ENCODE measurements at regions not wholly inside any gene's neighbourhood (a gene's known extent, or its start where the extent isn't known, plus 50 kb on each side); places are given as distances from the start of the nearest gene placed in this dataset.

DNA sequence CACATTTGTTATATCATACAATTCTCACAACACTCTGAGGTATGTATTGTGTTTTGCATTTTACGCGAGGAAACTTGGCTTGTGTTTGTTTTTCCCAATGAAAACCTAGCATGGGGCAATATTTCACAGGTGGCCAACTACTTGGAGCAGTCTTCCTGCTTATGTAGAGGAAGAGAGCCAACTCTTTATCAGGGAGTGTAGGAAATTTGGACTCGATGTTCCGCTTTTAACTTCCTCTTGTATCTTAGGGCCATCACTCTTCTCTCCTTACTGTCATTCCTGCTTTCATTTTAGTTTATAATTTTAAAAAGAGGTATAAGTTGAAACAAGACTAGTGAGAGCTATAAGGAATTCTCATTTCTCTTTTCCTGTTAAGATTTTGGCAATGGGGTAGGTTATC, 107.7 kb upstream of the RPS6KA3 start:
- TF ChIP-seq SP1 (IDR thresholded peaks at IDR 0.05; ENCODE audit: low read depth) (no peak), ZBTB33 (IDR thresholded peaks at IDR 0.05; ENCODE audit: extremely low read depth, insufficient replicate concordance, low read length) (no peak), POLR2A (IDR thresholded peaks at IDR 0.05; ENCODE audit: borderline replicate concordance, extremely low read depth, insufficient read depth, insufficient read length) (no peak), EGR1 (IDR thresholded peaks at IDR 0.05; ENCODE audit: low read depth) (no peak), YY1 (IDR thresholded peaks at IDR 0.05; ENCODE audit: extremely low read depth, insufficient replicate concordance, low read depth, low read length) (no peak), REST (IDR thresholded peaks at IDR 0.05; ENCODE audit: low read depth) (no peak), SIN3A (IDR thresholded peaks at IDR 0.05; ENCODE audit: low read depth) (no peak)
- TF ChIP-seq, protein P1, sequence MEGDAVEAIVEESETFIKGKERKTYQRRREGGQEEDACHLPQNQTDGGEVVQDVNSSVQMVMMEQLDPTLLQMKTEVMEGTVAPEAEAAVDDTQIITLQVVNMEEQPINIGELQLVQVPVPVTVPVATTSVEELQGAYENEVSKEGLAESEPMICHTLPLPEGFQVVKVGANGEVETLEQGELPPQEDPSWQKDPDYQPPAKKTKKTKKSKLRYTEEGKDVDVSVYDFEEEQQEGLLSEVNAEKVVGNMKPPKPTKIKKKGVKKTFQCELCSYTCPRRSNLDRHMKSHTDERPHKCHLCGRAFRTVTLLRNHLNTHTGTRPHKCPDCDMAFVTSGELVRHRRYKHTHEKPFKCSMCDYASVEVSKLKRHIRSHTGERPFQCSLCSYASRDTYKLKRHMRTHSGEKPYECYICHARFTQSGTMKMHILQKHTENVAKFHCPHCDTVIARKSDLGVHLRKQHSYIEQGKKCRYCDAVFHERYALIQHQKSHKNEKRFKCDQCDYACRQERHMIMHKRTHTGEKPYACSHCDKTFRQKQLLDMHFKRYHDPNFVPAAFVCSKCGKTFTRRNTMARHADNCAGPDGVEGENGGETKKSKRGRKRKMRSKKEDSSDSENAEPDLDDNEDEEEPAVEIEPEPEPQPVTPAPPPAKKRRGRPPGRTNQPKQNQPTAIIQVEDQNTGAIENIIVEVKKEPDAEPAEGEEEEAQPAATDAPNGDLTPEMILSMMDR (IDR thresholded peaks at IDR 0.05 in 2 of 3, conservative IDR thresholded peaks at IDR 0.05 in 1 of 3; ENCODE audit: borderline replicate concordance in 1 of 3, insufficient read depth in 1 of 3, low read depth in 2 of 3, low read length in 2 of 3) = no peak
